HepG2 (cell line): ENCODE measurements at regions not wholly inside any gene's neighbourhood (a gene's known extent, or its start where the extent isn't known, plus 50 kb on each side); places are given as distances from the start of the nearest gene placed in this dataset.
"Not testable (repeated sequence)": the region's sequence is repeated elsewhere in the genome, so short reads cannot be mapped to it uniquely, and the experiment has no call there.

Experiments used
- BCL6 ChIP-seq: IDR thresholded peaks from 2 replicates; pipeline ENCODE4 v1.6.1; 2016; ENCODE audit warnings: missing genetic modification reagents, missing compliant biosample characterization
- FOXK1 ChIP-seq: sonication (generic); formaldehyde crosslinking; IDR thresholded peaks from 2 replicates; pipeline ENCODE4 v1.4.0; 2020; ENCODE audit warnings: low read depth, missing genetic modification reagents, borderline replicate concordance
- GABPA ChIP-seq, 2 experiments: IDR thresholded peaks; 2 replicates each; pipeline ENCODE4 v1.6.1; 2011 to 2016; ENCODE audit warnings: low read depth in 2 of 2, low read length in 1 of 2, missing biosample characterization in 1 of 2, missing genetic modification characterization in 1 of 2
- HNF1B ChIP-seq: sonication (generic); formaldehyde crosslinking; IDR thresholded peaks from 2 replicates; pipeline ENCODE4 v1.5.1; 2020; ENCODE audit warnings: mild to moderate bottlenecking, moderate library complexity, missing genetic modification reagents
- HOMEZ ChIP-seq: IDR thresholded peaks from 2 replicates; pipeline ENCODE4 v1.6.1; 2016; ENCODE audit warnings: low read depth
- IRF9 ChIP-seq: sonication (generic); formaldehyde crosslinking; IDR thresholded peaks from 2 replicates; pipeline ENCODE4 v1.8.0; 2022; ENCODE audit warnings: missing genetic modification reagents, mild to moderate bottlenecking, borderline replicate concordance
- ISL2 ChIP-seq: sonication (generic); formaldehyde crosslinking; IDR thresholded peaks from 2 replicates; pipeline ENCODE4 v1.5.0; 2020; ENCODE audit warnings: missing genetic modification reagents
- MXI1 ChIP-seq: IDR thresholded peaks from 3 replicates; pipeline ENCODE4 v1.6.1; 2012; ENCODE audit warnings: low read depth, low read length, inconsistent platforms, borderline replicate concordance
- PITX1 ChIP-seq: sonication (generic); formaldehyde crosslinking; IDR thresholded peaks from 2 replicates; pipeline ENCODE4 v1.5.1; 2020; ENCODE audit warnings: mild to moderate bottlenecking, missing genetic modification reagents
- SOX13 ChIP-seq, 3 experiments: fragments of 450-650 bp in 1 of 3; sonication (generic) in 1 of 3; formaldehyde crosslinking in 1 of 3; IDR thresholded peaks in 2 of 3; conservative IDR thresholded peaks in 1 of 3; 2 replicates each; pipeline versions ENCODE4 v1.5.0 to v1.6.1; 2016 to 2020; ENCODE audit warnings: antibody characterized with exemption in 1 of 3, mild to moderate bottlenecking in 1 of 3, missing compliant biosample characterization in 1 of 3, missing genetic modification reagents in 1 of 3, moderate library complexity in 1 of 3
- ZBTB33 ChIP-seq: sonication (generic); formaldehyde crosslinking; IDR thresholded peaks from 2 replicates; pipeline ENCODE4 v1.4.0; 2020; ENCODE audit warnings: missing genetic modification reagents
- ZMYM3 ChIP-seq: sonication (generic); formaldehyde crosslinking; IDR thresholded peaks from 2 replicates; pipeline ENCODE4 v1.5.1; 2020; ENCODE audit warnings: mild to moderate bottlenecking, missing genetic modification reagents
- ZNF263 ChIP-seq: sonication (generic); formaldehyde crosslinking; IDR thresholded peaks from 2 replicates; pipeline ENCODE4 v1.4.0; 2020; ENCODE audit warnings: missing genetic modification reagents
- ZNF276 ChIP-seq: sonication (generic); formaldehyde crosslinking; IDR thresholded peaks from 2 replicates; pipeline ENCODE4 v1.4.0; 2020; ENCODE audit warnings: mild to moderate bottlenecking, low read depth, missing genetic modification reagents
- ZNF292 ChIP-seq: sonication (generic); formaldehyde crosslinking; IDR thresholded peaks from 2 replicates; pipeline ENCODE4 v1.8.1; 2022; ENCODE audit warnings: mild to moderate bottlenecking, low read depth, missing genetic modification reagents, borderline replicate concordance
- ZNF501 ChIP-seq: sonication (generic); formaldehyde crosslinking; IDR thresholded peaks from 2 replicates; pipeline ENCODE4 v1.5.1; 2020; ENCODE audit warnings: mild to moderate bottlenecking, moderate library complexity, missing genetic modification reagents
- ZNF567 ChIP-seq: sonication (generic); formaldehyde crosslinking; IDR thresholded peaks from 2 replicates; pipeline ENCODE4 v1.8.1; 2023; ENCODE audit warnings: mild to moderate bottlenecking, missing genetic modification reagents, borderline replicate concordance
- ZNF83 ChIP-seq: sonication (generic); formaldehyde crosslinking; IDR thresholded peaks from 2 replicates; pipeline ENCODE4 v1.4.0; 2020; ENCODE audit warnings: missing genetic modification reagents, mild to moderate bottlenecking, borderline replicate concordance

- TF ChIP-seq IRF9 (CRISPR knock-in tag) (0 out of 2 replicates have a peak, but pooled peaks have one; percentile 38), ZBTB33 (CRISPR knock-in tag) (0 out of 2 replicates have a peak, but pooled peaks have one; percentile 8), ZNF567 (CRISPR knock-in tag) (0 out of 2 replicates have a peak, but pooled peaks have one; percentile 10), PITX1 (CRISPR knock-in tag) (0 out of 2 replicates have a peak, but pooled peaks have one; percentile 38), ISL2 (CRISPR knock-in tag) (peak; percentile 51; the same call in 1 of the 2 replicates), SOX13 (CRISPR knock-in tag; conservative IDR thresholded peaks at IDR 0.05 in 1 of 2, IDR thresholded peaks at IDR 0.05 in 1 of 2) (peak in 1 of 2 experiments; percentile 64; a peak in 2 of 4 replicates), ZMYM3 (CRISPR knock-in tag) (peak; percentile 82; the same call in 1 of the 2 replicates), FOXK1 (CRISPR knock-in tag) (peak; percentile 53; the same call in 1 of the 2 replicates), BCL6 (CRISPR knock-in tag) (0 out of 2 replicates have a peak, but pooled peaks have one; percentile 41), HNF1B (peak; percentile 49; the same call in 1 of the 2 replicates), GABPA (CRISPR knock-in tag; IDR thresholded peaks at IDR 0.05; ENCODE audit: low read depth) (0 out of 2 replicates have a peak, but pooled peaks have one; percentile 16), ZNF263 (peak; percentile 73; the same call in 1 of the 2 replicates), ZNF276 (CRISPR knock-in tag) (0 out of 2 replicates have a peak, but pooled peaks have one; percentile 38), ZNF292 (CRISPR knock-in tag) (peak; percentile 60; the same call in 1 of the 2 replicates), HOMEZ (CRISPR knock-in tag) (peak; percentile 23; the same call in 1 of the 2 replicates), ZNF501 (CRISPR knock-in tag) (0 out of 2 replicates have a peak, but pooled peaks have one; percentile 17), ZNF83 (CRISPR knock-in tag) (0 out of 2 replicates have a peak, but pooled peaks have one; percentile 14), MXI1 (0 out of 3 replicates have a peak, but pooled peaks have one; percentile 24)
- TF ChIP-seq SOX13 (IDR thresholded peaks at IDR 0.05); GABPA (IDR thresholded peaks at IDR 0.05; ENCODE audit: low read depth, low read length): not testable (repeated sequence)
Measured at GRCh38 chr16:10257642-10258251, 75.5 kb upstream of the GRIN2A start (continued).
